HepG2 (cell line): ENCODE measurements at regions not wholly inside any gene's neighbourhood (a gene's known extent, or its start where the extent isn't known, plus 50 kb on each side); places are given as distances from the start of the nearest gene placed in this dataset.

ENCODE experiments used
- ATAC-seq: fragments of 200-7000 bp; cut with Tn5 transposase; 3 replicates; pipeline ENCODE4 v1.9.1; 2020; ENCODE audit warnings: mild to moderate bottlenecking, moderate library complexity
- BruUV-seq: library from RNA; stranded (reverse); fragments of 400-500 nt; replicated peaks from 2 replicates; lab custom pipeline; 2021; lab: Mats Ljungman, UMichigan
- CTCF ChIA-PET: fragments of 300-600 bp; formaldehyde crosslinking; extraction: SDS; loops from one replicate; lab custom pipeline; 2021; ENCODE audit warnings: low total read pairs, inconsistent platforms, low intra/inter-chr PET ratio; lab: Yijun Ruan, JAX
- POLR2A ChIA-PET: fragments of 350-600 bp; sonication (Branson Sonifier 250); formaldehyde crosslinking; loops from one replicate; lab custom pipeline; 2020; ENCODE audit warnings: antibody characterized with exemption, inconsistent platforms; lab: Yijun Ruan, JAX
- DNase-seq: peaks from one replicate; pipeline ENCODE4 v3.0.0-alpha.2; 2015; ENCODE audit warnings: low spot score
- FAIRE-seq: peaks from 3 replicates; lab custom pipeline; 2011; peaks lifted over from hg19 to GRCh38; lab: Jason Lieb, UNC
- H2AFZ ChIP-seq: one replicate; pipeline ENCODE4 v1.6.1; 2011; ENCODE audit warnings: low read length, inconsistent platforms
- H3K27ac ChIP-seq: fragments of 300-600 bp; 3 replicates; pipeline ENCODE4 v1.8.0; 2011; ENCODE audit warnings: mixed run types, mild to moderate bottlenecking, mixed read lengths, low read length, inconsistent platforms; ENCODE audit not compliant: insufficient read depth; ENCODE audit errors: extremely low read length
- H3K27me3 ChIP-seq, 2 experiments: fragments of 200-600 bp in 1 of 2; 2 replicates in 1 of 2; 3 replicates in 1 of 2; pipeline versions ENCODE4 v1.6.0 to v1.8.0; 2011; ENCODE audit warnings: low read length in 2 of 2, mild to moderate bottlenecking in 2 of 2, moderate library complexity in 2 of 2, inconsistent platforms in 1 of 2; ENCODE audit not compliant: insufficient read depth in 2 of 2, control insufficient read depth in 1 of 2
- H3K36me3 ChIP-seq, 2 experiments: fragments of 200-600 bp in 1 of 2; replicated peaks in 1 of 2; 2 replicates in 1 of 2; 3 replicates in 1 of 2; pipeline versions ENCODE4 v1.5.1 to v1.8.0; 2011; ENCODE audit warnings: low read length in 2 of 2, inconsistent platforms in 1 of 2; ENCODE audit not compliant: insufficient read depth in 2 of 2, control insufficient read depth in 1 of 2
- H3K4me1 ChIP-seq: 2 replicates; pipeline ENCODE4 v1.5.1; 2012; ENCODE audit warnings: low read length, inconsistent platforms; ENCODE audit not compliant: insufficient read depth
- H3K4me2 ChIP-seq: 2 replicates; pipeline ENCODE4 v1.6.0; 2011; ENCODE audit warnings: low read depth, low read length, inconsistent platforms
- H3K4me3 ChIP-seq, 3 experiments: fragments of 200-600 bp in 1 of 3; sonication (generic), shearing (Covaris generic) in 1 of 3; replicated peaks in 1 of 3; 2 replicates each; pipeline ENCODE4 v1.5.1; 2011 to 2016; ENCODE audit warnings: low read length in 3 of 3, inconsistent platforms in 2 of 3, low read depth in 2 of 3, mild to moderate bottlenecking in 2 of 3, control low read depth in 1 of 3, mixed read lengths in 1 of 3; ENCODE audit not compliant: insufficient read depth in 1 of 3
- H3K79me2 ChIP-seq: one replicate; pipeline ENCODE4 v1.6.1; 2011; ENCODE audit warnings: low read length, inconsistent platforms; ENCODE audit not compliant: insufficient read depth
- H3K9ac ChIP-seq: 2 replicates; pipeline ENCODE4 v1.6.0; 2011; ENCODE audit warnings: mild to moderate bottlenecking, low read depth, low read length, inconsistent platforms; ENCODE audit not compliant: insufficient read depth
- H3K9me3 ChIP-seq: 2 replicates; pipeline ENCODE4 v1.5.1; 2012; ENCODE audit warnings: mild to moderate bottlenecking, low read length
- H4K20me1 ChIP-seq: 2 replicates; pipeline ENCODE4 v1.6.0; 2011; ENCODE audit warnings: inconsistent platforms, mild to moderate bottlenecking, low read length, moderate library complexity; ENCODE audit not compliant: insufficient read depth
- ATF3 ChIP-seq: sonication (generic); formaldehyde crosslinking; IDR thresholded peaks from 2 replicates; pipeline ENCODE4 v1.4.0; 2020; ENCODE audit warnings: missing genetic modification reagents
- ATF7-NPFF ChIP-seq: sonication (generic); formaldehyde crosslinking; IDR thresholded peaks from 2 replicates; pipeline ENCODE4 v1.8.1; 2023; ENCODE audit warnings: mild to moderate bottlenecking, low read depth, missing genetic modification reagents, moderate library complexity
- CREBL2 ChIP-seq: sonication (generic); formaldehyde crosslinking; IDR thresholded peaks from 2 replicates; pipeline ENCODE4 v1.8.1; 2023; ENCODE audit warnings: missing genetic modification reagents, mild to moderate bottlenecking, borderline replicate concordance
- E2F2 ChIP-seq: sonication (generic); formaldehyde crosslinking; IDR thresholded peaks from 2 replicates; pipeline ENCODE4 v1.4.0; 2020; ENCODE audit warnings: missing genetic modification reagents, borderline replicate concordance
- ELF3 ChIP-seq: IDR thresholded peaks from 2 replicates; pipeline ENCODE4 v1.6.1; 2016; ENCODE audit warnings: missing genetic modification reagents, missing compliant biosample characterization
- FLYWCH1 ChIP-seq: sonication (generic); formaldehyde crosslinking; IDR thresholded peaks from 2 replicates; pipeline ENCODE4 v1.8.1; 2023; ENCODE audit warnings: mild to moderate bottlenecking, missing genetic modification reagents
- GATAD1 ChIP-seq: IDR thresholded peaks from 2 replicates; pipeline ENCODE4 v1.6.1; 2016; ENCODE audit warnings: missing genetic modification reagents, missing compliant biosample characterization
- MAFF ChIP-seq: IDR thresholded peaks from 2 replicates; pipeline ENCODE4 v1.6.1; 2011; ENCODE audit warnings: low read depth, low read length, improper control_type of control experiment
- MAFK ChIP-seq, 2 experiments: IDR thresholded peaks in 1 of 2; conservative IDR thresholded peaks in 1 of 2; 2 replicates each; pipeline ENCODE4 v1.6.1; 2011; ENCODE audit warnings: improper control_type of control experiment in 2 of 2, low read length in 2 of 2
- SMYD3 ChIP-seq: sonication (generic); formaldehyde crosslinking; IDR thresholded peaks from 2 replicates; pipeline ENCODE4 v1.8.1; 2023; ENCODE audit warnings: mild to moderate bottlenecking, missing genetic modification reagents
- ZMAT5 ChIP-seq: sonication (generic); formaldehyde crosslinking; IDR thresholded peaks from 2 replicates; pipeline ENCODE4 v1.5.0; 2020; ENCODE audit warnings: mild to moderate bottlenecking, low read depth, missing genetic modification reagents, borderline replicate concordance
- ZNF616 ChIP-seq: sonication (generic); formaldehyde crosslinking; IDR thresholded peaks from 2 replicates; pipeline ENCODE4 v1.5.0; 2020; ENCODE audit warnings: low read depth, mild to moderate bottlenecking, missing genetic modification reagents
- ZNF724P ChIP-seq: sonication (generic); formaldehyde crosslinking; IDR thresholded peaks from 2 replicates; pipeline ENCODE4 v1.8.0; 2022; ENCODE audit warnings: missing genetic modification reagents, borderline replicate concordance
- ZNF775 ChIP-seq: sonication (generic); formaldehyde crosslinking; IDR thresholded peaks from 2 replicates; pipeline ENCODE4 v1.4.0; 2020; ENCODE audit warnings: missing genetic modification reagents, mild to moderate bottlenecking, moderate library complexity, borderline replicate concordance
- ZNF788 ChIP-seq: sonication (generic); formaldehyde crosslinking; IDR thresholded peaks from 2 replicates; pipeline ENCODE4 v1.5.0; 2020; ENCODE audit warnings: mild to moderate bottlenecking, missing genetic modification reagents, borderline replicate concordance
- WGBS: methylation state at CpG from one replicate; pipeline ENCODE4 v1.1.6; 2017; ENCODE audit warnings: low lambda C conversion rate; 5-methylcytosine and 5-hydroxymethylcytosine counted together
- in situ Hi-C: cut with HindIII; loops from 2 replicates; pipeline ENCODE4 v1.10.0; 2017; ENCODE audit warnings: low pct_unique_long_range_greater_than_20kb; ENCODE audit not compliant: extremely low pct_ligation_motif_present
- intact Hi-C: fragments of 100-400 bp; cut with micrococcal nuclease; formaldehyde crosslinking; loops from one replicate; pipeline ENCODE4 v1.10.0; 2022; ENCODE audit not compliant: unreplicated experiment

GRCh38 chr1:188249811-188250210 is 1421.1 kb downstream of the PLA2G4A start (continued):
- no peak for TF ChIP-seq ZNF775 (CRISPR knock-in tag)
- TF ChIP-seq ZNF788 (CRISPR knock-in tag): no peak
- no peak for TF ChIP-seq FLYWCH1
- no peak for TF ChIP-seq SMYD3 (CRISPR knock-in tag)
- no peak for TF ChIP-seq GATAD1
- TF ChIP-seq ZNF616 (CRISPR knock-in tag): no peak
- no peak for TF ChIP-seq ATF7-NPFF (CRISPR knock-in tag)
- TF ChIP-seq ZMAT5 (CRISPR knock-in tag): no peak
- TF ChIP-seq ELF3: no peak
- TF ChIP-seq CREBL2 (CRISPR knock-in tag): no peak
- TF ChIP-seq ATF3: no peak
- TF ChIP-seq E2F2 (CRISPR knock-in tag): no peak

- WGBS: 0% methylated on average over 1 of the region's 1 CpG
- TF ChIP-seq MAFK (conservative IDR thresholded peaks at IDR 0.05 in 1 of 2, IDR thresholded peaks at IDR 0.05 in 1 of 2; ENCODE audit: low read length in 2 of 2) (peak; percentile 65 to 69; a peak in 3 of 4 replicates), MAFF (0 out of 2 replicates have a peak, but pooled peaks have one; percentile 43), ZNF724P (CRISPR knock-in tag) (no peak)
Observed at GRCh38 chr1:188251036-188251435, 1422.3 kb downstream of the PLA2G4A start.

More at GRCh38 chr1:188251036-188251435, 1422.3 kb downstream of the PLA2G4A start:
- intact Hi-C loops (no loop called here), in situ Hi-C loops (no loop called here)
- H3K4me1 ChIP-seq: no peaks in the 10 kb centered on the region
- no peaks in the 10 kb centered on the region for H4K20me1 ChIP-seq
- no peaks in the 10 kb centered on the region for H3K79me2 ChIP-seq
- H3K27ac ChIP-seq: no peak overlapping the region
- no TSS peak for BruUV-seq
- H3K4me2 ChIP-seq: no peak overlapping the region
- POLR2A ChIA-PET: no interaction called here
- ATAC-seq: no peak
- H3K9me3 ChIP-seq: no peaks in the 10 kb centered on the region
- no peak overlapping the region for H3K4me3 ChIP-seq
- CTCF ChIA-PET: no interaction called here
- no peaks in the 10 kb centered on the region for H3K27me3 ChIP-seq
- FAIRE-seq: no peak
- H2AFZ ChIP-seq: no peak overlapping the region
- no peak for DNase-seq
- no peaks in the 10 kb centered on the region for H3K36me3 ChIP-seq
- no peak overlapping the region for H3K9ac ChIP-seq
